NCI-H1436 treated with DMSO at 0.1 percent for 48 hours (cell line): ENCODE measurements at regions not wholly inside any gene's neighbourhood (a gene's known extent, or its start where the extent isn't known, plus 50 kb on each side); places are given as distances from the start of the nearest gene placed in this dataset.
"Not testable (repeated sequence)": the region's sequence is repeated elsewhere in the genome, so short reads cannot be mapped to it uniquely, and the experiment has no call there.

Source experiments
- DNase-seq: peaks from one replicate; lab custom pipeline; 2025; lab: John Stamatoyannopoulos, UW

DNA sequence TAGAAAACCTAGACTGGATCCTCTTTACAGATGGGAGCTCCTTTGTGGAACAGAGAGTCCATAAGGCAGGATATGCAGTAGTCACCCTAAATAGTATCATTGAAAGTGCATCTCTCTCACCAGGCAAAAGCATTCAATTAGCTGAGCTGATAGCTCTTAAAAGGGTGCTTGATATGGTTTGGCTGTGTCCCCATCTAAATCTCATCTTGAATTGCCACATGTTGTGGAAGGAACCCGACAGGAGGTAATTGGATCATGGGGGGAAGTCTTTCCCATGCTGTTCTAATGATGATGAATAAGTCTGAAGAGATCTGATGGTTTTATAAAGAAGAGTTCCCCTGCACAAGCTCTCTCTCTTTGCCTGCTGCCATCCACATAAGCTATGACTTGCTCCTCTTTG, 96.2 kb upstream of the RMP24 start:
- no peak for DNase-seq

DNA sequence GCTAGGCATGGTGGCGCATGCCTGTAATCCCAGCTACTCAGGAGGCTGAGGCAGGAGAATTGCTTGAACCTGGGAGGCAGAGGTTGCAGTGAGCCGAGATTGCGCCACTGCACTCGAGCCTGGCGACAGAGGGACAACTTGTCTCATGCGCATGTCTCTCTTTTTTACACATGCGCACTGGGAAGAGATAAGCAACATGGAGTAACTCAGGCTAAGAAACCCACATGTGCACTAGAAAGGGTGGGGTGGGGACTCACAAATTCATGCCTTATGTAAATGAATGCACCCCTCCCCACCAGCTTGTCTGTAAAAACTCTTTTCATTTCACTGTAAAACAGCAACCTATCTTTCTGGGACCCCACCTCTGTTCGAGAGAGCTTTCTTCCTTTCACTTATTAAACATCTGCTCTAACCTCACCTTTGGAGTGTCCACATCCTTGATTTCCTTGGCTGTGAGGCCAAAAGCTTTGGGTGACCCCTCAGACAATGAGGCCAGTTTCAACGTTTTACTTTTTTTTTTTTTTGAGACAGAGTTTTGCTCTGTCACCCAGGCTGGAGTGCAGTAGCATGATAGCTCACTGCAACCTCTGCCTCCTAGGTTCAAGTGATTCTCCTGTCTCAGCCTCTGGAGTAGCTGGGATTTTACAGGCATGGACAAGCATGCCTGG, 91.6 kb upstream of the RMP24 start:
- no peak for DNase-seq

- no peak for DNase-seq
These were observed 84.2 kb upstream of the RMP24 start for GRCh38 chr18:35888329-35888728.

DNA sequence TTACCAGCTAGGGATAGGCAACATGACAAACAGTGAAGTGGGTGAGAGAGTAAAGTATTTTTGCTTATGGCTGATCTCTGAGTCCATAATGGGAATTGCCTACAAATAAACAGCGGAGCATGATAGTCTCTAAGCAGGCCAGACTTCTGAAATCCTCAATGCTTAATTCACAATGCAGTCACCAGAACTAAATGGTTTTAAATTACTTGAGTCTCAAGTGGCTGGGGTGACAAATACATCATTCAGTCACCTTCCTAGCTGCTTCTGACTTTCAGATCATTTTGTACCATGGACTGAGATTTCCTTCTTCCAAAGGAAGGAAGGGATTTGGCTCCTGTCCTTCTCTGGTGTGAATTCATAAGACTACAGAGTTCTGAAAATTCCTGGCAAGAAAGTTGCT, 82.8 kb upstream of the RMP24 start:
- DNase-seq: no peak

GRCh38 chr18:35890323-35890722, 82.2 kb upstream of the RMP24 start:
- no peak for DNase-seq

- no peak for DNase-seq
These were observed 80.4 kb upstream of the RMP24 start for GRCh38 chr18:35892118-35892517.

- not testable (repeated sequence) for DNase-seq
These were observed 75.0 kb upstream of the RMP24 start for GRCh38 chr18:35897481-35897880.

DNA sequence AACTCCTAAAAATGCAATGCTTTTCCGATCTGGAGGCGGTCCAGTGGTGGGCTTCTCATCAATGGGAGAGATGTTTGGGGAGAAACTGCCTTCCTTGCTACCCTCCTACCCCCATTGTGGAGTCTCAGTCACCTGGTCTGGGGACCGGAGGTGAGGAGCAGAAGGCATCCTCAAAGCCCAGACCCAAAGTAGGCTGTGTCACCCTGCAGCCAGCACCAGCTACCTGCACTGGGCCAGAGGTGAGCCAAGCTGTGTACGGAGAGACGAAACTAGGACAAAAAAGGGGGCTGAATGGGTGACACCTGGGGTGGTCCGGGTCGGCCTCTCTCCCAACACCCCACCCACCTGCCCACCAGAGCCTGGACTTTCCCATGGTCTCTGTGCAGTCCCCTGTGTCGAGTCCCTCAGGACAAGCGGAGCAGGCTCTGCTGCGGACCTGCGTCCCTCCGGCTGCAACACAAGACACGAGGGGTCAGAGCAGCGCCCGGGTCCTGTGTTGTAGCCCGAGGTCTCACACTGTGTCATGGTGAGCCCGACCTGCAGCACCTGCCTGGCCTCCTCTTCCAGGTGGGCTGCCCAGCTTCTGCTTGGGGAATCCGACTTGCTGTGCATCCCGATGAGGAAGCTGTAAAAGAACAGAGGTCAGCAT, 68.0 kb upstream of the RMP24 start:
- DNase-seq: no peak

DNA sequence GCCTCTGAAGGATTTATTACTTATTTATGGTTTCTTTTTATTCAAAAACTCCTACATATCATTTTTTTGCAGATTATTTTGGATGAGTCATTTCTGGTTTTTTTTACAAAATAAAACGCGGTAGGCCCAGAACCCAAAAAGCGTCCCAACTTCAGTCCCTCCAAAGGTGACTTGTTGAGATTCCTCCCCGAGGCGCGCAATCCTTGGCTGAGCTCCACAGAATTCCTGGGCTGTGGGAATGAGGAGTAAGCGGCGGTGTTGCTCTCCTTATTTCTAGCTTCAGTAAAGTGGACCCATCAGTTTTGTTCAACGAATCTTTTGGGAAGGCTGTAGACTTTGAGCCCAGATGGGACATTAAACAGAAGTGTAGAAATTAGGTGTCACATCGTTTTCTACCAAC, 67.0 kb upstream of the RMP24 start:
- no peak for DNase-seq

DNA sequence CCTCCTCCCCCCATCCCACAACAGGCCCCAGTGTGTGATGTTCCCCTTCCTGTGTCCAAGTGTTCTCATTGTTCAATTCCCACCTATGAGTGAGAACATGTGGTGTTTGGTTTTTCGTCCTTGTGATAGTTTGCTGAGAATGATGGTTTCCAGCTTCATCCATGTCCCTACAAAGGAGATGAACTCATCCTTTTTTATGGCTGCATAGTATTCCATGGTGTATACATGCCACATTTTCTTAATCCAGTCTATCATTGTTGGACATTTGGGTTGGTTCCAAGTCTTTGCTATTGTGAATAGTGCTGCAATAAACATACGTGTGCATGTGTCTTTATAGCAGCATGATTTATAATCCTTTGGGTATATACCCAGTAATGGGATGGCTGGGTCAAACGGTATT, 66.2 kb upstream of the RMP24 start:
- not testable (repeated sequence) for DNase-seq

GRCh38 chr18:35910327-35910726, 62.2 kb upstream of the RMP24 start:
- DNase-seq: no peak

DNA sequence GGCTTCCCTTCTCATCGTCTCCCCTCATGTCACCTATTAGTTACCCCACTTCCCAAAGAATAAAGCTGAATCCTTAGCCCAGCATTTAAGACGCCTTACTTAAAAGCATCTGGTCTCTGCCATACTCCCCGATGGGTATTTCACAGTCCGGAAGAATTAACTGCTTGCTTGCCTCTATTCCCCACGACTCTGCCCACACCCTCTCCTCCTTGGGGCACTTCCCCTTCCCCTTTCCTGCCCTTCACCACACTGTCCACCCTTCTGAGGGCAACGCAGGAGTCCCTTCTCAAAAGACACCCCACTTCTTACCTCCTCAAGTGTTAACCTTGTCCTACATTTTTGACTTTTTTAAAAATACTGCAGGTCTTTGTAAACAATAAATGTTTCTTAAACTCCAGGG, 60.1 kb upstream of the RMP24 start:
- no peak for DNase-seq

DNA sequence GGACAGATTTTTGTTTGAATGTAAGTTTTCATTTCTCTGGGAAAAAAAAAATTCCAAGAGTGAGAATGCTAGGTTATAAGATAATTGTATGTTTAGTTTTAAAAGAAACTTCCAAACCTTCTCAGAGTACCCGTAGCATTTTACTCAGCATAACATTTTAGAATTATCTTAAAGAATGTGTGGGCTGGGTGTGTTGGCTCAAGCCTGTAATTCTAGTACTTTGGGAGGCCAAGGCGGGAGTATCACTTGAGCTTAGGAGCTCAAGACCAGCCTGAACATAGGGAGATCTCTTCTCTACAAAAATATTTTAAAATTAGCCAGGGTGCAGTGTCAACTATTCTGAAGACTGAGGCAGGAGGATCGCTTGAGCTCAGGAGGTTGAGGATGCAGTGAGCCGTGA, 57.4 kb upstream of the RMP24 start:
- DNase-seq: no peak

DNA sequence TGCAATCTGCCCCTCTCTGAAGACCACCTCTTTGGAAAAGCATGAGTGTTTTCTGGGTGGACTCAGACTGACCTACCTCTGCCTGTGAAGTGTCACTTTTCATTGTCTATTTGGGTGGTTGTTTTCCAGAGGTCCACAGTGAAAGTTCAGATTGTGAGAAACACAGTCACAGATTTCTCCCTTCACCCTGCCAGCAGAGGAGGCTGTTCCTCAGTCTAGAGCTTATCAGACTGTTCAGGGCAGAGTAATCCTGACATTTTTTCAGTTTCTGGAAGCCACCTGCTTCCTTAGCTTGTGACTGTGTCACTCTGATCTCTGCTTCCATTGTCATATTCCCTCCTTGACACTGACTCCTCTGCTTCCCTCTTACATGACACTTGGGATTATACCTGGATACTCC, 55.4 kb upstream of the RMP24 start:
- DNase-seq: no peak

DNA sequence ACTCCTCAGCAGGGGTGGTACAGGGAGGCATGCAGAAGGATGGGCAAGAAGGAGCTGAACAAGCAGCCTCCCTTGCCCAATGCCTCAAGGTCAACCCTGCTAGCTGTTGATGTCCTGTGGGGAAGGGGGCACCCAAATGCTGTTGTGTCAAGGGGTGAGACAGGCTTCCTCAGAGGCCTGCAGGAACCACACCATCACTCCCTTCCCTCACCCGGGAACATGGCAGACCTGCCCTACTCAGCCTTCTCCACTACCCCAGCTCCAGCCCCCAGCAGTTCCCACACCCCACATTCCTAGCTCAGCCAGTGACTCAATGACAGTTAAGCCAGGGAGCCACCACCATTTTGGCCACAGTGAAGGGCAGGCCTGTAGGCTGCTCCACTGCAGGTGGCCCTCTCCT, 53.9 kb upstream of the RMP24 start:
- no peak for DNase-seq

GRCh38 chr18:35919179-35919578, 53.3 kb upstream of the RMP24 start:
- no peak for DNase-seq

- no peak for DNase-seq
These were observed 51.9 kb upstream of the RMP24 start for GRCh38 chr18:35920623-35921022.
